Stimulated activated CD8-positive, alpha-beta memory T cell treated with anti-CD3 and anti-CD28 coated beads, Interleukin-7, amount 100 ng/mL, for 48 hours (primary cell): ENCODE measurements at regions not wholly inside any gene's neighbourhood (a gene's known extent, or its start where the extent isn't known, plus 50 kb on each side); places are given as distances from the start of the nearest gene placed in this dataset.
A peak's percentile ranks its signal among the peaks of the same experiment; 100 is the strongest.

Experiments used
- DNase-seq, 2 donors: peaks; one replicate each; pipeline ENCODE4 v3.0.0-alpha.2; 2020; ENCODE audit warnings: low read depth in 1 of 2; ENCODE audit errors: extremely low read depth in 1 of 2

DNA sequence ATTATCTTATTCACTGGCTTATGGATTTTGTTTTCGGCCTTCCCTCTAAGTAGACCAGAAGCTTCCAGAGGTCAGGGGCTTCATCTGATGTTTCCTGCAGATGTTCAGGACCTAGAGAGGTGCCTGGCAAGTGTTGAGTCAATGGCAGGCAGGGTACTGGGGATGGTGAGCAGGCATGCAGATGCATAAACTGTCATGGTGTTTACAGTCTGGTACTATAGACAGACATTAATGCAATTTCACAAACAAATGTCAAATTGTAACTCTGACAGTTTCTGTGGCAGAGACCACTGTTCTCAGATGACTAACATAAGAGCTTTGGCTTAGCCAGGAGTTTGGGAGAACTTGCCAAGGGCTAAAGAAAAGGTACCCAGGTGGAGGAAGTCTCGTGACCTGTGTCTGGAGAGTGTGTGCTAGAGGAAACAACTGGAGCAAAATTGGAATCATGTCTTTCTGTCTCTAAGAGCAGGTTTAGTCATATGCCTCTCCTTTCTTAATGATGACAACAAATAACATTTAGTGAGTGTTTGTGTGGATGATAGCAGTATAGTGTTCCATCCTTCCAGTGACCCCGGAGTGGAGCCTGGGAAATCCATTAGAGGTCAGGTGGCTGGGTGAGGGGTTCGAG, 53.7 kb upstream of the TRAK1 start:
- no peak for DNase-seq

GRCh38 chr3:42036483-42036823, 54.7 kb upstream of the TRAK1 start:
- DNase-seq: no peak

DNA sequence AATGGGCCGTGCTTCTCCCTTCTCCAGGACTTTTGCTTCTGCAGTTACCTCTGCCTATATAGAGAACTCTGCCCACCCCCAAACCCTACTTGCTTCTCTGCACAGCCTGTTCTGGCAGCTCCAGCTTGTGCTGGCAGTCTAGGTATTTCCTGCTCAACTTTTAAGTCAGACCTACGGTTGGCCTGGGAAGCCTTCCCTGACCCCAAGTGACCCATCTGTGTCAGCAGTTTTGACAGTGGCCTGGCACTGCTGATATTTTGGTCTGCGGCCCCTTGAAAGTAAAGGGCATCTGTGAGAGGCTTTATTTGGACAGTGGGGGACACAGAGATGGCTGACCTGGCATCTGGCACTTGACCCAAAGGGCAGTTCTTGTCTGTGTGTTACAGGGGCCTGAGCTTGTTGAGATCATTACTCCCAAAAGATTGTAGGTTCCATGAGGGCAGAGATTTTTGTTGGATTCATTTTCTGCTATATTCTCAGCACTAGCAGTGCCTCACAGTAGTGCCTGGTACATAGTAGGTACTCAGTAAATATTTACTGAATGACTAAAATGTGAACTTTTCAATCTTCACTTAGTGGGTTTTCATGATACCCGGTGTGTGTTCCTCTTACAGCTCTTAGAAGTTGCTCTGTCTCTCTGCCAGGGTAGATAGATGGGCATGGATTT, 55.2 kb upstream of the TRAK1 start:
- DNase-seq: no peak

- DNase-seq: no peak
These were observed 56.1 kb upstream of the TRAK1 start for GRCh38 chr3:42035007-42035406.

GRCh38 chr3:42033741-42034140, 57.4 kb upstream of the TRAK1 start:
- DNase-seq: no peak

DNA sequence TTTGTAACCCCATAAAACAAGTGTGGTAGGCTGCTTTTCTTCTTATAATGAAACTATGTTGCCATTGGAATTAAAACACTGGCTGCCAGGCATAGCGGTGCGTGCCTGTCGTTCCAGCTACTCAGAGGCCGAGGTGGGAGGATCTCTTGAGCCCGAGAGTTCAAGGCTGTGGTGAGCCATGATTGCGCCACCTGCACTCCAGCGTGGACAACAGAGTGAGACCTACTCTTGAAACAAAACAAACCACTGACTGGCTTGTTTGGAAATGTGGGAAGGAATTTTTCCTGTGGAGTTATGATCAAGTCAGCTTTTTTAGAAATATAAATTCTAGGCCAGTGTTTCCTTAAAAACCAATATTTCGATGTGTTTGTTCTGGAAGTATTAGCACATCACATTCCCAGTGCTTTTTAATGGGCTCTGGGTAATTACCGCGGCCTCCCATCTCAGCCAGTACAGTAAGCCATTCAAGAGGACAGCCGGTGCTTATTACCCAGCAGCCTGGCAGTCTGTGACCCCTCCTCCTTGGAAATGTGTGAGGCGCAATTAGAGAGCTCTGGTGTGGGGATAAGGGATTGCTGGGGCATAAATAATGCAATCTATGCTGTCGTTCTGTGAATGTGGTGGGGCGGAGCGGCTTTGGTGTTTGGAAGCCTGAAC, 58.3 kb upstream of the TRAK1 start:
- DNase-seq: no peak

DNA sequence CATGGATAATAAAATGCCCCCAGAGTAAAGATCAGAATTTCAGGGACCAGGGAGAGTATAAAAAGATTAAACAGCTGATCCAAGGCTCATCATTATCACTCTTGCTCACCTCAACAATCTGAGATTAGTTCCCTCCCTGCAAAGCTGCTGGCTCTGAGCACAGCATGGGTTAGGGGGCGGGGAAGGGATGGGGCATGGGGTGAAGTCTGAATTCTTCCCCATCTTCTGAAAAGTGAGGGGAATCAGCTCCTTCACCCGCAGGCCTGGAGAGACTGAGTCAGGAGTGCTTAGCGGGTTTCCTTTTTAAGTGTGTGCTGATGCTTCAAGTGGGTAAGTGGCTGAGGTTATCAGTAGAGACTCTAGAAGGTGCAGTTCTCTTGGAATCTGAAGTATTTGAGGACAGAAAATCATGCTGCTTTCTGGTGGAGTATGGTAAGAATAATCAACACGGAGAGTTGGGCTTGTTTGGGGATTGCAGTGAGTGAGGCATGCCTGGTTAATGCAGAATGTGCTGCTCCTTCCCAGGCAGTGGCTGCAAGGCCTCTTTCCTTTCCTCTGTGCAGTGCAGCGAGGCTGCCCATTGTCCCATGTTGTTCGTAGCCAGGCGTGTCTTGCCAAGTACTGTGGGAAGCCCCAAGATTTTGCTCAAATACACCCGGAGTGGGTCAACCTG, 59.2 kb upstream of the TRAK1 start:
- DNase-seq: no peak

DNA sequence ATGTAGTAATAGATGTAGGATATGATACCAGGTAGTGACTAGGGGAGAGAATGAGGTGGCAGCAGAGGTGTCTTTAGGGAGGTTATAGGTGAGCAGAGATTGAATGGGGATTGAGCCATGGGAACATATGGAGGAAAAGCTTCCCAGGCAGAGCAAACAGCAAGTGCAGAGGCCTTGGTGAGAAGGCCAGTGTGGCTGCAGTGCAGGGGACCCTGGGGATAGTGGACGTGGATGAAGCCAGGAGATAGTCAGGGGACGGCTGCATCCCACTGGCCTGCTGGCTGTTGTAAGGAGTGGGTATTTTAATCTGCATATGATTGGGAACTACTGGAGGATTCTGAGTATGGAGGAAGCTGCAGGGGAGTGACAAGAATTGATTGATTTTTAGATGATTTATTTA, 62.7 kb upstream of the TRAK1 start:
- DNase-seq: no peak

GRCh38 chr3:42027571-42027970, 63.6 kb upstream of the TRAK1 start:
- DNase-seq: no peak

DNA sequence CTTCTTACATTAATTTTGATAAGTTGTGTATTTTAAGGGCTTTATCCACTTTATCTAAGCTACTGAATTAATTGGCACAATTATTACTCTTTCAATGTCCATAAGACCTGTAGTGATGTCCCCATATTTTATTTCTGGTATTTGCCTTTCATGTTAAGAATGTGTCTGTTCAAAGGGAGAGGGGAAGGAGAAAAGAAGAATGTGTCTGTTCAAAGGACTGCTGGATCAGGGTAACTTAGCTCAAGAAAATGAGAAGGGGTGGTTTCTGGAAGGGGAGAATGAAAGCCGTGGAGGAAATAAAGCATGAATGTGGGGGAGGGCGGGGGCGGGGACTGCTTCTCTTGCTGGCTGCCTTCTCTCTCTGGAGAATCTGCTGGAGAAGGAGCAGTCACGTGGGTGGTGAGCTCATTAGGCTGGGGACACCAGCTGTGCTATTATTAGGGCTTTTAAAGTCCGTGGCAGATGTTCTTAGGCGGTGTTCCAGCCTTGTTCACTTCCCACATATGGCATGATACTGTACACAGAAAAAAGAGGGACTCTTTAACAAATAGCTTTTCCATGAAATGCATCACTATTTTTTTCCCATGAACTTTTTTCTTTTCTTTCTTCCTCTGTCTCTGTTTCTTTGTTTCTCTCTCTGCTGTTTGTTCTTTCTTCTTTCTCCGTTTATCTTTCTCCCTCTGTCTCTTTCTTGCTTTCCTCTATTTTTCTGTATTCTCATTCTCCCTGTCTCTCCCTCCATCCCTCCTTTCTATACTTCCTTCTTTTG, 63.7 kb upstream of the ULK4 start:
- no peak for DNase-seq

DNA sequence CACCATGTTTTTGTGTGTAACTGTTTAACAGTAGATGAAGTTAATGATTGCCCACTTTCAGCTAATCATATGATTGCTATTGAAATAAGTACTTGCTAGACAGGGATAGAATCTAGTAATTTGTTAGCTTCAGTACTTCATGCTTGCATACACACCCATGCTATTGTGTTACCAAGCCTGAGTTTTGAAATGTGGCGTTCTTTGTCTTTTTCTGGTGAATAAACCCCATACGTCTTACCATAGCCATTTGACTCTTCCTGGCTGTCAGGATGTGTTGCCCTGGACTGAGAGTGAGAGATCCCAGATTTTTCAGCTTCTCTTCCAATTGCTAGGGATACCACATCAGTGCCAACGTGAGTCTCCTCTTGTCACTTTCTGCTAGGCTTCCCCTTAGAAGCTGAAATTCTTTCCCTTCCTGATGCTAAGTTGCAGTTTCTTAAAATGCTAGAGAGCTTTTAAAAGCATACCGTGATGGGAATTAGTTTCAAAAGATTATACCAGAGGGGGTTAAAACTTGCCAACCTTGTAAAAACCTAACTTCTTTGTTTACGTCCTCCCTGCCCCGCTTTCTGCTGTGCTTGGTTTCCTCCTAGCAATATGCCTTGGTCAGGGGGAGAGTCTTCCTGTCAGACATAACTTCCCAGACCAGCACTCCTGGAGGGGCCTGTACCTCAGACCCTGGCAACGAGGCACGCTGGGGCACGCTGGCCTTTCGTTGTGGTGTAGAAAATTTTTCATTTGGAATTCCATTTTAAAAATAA, 62.9 kb upstream of the ULK4 start:
- no peak for DNase-seq

DNA sequence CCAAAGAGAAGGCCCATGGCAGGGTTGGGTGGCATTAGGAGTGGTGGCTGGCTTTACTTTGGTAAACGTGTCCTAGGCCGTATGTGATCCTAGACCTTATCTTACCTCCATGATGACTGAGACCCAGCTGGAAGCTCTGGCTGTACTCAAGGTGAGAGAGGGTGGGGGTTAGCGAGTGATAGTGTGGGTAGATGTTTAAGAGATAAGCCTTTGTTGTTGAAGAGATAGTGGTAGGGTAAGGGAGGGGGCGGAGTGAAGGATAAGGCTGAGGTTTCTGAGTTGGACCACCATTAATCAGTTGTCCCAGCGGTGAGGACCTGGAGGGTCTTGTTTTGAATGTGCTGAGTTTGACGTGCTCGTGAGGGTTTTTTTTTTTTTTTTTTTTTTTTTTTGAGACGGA, 61.5 kb upstream of the ULK4 start:
- DNase-seq: peak in 1 of 2 donors; percentile 69

DNA sequence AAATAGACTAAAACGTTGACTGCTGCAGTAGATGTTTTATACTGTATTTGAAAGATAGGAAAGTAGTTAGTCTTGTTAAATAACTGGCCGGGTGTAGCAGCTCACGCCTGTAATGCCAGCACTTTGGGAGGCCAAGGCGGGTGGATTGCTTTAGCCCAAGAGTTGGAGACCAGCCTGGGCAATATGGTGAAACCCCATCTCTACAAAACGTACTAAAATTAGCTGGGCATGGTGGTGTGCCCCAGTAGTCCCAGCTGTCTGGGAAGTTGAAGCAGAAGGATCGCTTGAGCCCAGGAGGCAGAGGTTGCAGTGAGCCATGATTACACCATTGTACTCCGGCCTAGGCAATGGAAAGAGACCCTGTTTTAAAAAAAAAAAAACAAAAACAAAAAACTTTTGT, 60.5 kb upstream of the ULK4 start:
- no peak for DNase-seq

DNA sequence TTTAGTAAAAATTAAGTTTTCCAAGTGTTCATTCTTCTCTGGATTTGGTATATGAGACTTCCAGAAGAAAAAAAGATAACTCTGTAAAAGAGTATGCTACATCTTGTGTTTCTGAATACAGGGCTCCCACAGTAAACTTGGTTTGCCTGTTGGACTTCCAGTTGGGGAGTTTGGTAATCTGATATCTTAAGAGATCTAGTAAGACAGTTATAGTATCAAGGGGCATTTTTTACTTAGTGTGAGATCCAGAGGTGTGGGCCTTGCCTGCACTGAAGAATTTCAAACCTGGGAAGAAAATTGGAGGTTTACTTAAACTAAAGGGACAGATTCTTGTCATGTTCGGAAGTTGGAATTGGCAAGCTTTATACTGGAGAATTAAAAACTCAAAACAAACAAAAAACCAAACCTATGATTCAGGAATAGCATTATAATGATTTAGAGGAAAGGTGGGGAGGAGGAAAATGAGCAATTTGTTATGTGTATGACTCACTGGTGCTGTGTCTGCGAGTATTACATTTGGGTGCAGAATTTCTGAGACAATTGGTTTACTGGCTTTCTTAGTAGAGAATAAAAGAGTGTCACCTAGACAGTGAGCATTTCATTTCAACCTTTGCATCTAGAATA, 58.9 kb upstream of the ULK4 start:
- no peak for DNase-seq

DNA sequence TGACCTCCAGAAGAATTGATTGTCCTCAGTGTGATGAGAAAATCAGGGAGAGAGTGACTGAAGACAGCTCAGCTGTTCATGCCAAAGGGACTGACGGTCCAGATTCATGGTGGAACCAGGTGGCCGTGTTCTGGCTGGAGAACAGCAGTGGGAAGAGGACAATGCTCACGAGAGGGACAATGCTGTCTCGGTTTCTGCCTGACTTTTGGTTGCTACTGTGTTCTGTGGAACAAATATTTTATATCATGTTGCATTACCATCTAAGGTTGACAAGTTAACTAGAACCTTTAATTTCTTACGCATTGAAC, 58.0 kb upstream of the ULK4 start:
- no peak for DNase-seq

DNA sequence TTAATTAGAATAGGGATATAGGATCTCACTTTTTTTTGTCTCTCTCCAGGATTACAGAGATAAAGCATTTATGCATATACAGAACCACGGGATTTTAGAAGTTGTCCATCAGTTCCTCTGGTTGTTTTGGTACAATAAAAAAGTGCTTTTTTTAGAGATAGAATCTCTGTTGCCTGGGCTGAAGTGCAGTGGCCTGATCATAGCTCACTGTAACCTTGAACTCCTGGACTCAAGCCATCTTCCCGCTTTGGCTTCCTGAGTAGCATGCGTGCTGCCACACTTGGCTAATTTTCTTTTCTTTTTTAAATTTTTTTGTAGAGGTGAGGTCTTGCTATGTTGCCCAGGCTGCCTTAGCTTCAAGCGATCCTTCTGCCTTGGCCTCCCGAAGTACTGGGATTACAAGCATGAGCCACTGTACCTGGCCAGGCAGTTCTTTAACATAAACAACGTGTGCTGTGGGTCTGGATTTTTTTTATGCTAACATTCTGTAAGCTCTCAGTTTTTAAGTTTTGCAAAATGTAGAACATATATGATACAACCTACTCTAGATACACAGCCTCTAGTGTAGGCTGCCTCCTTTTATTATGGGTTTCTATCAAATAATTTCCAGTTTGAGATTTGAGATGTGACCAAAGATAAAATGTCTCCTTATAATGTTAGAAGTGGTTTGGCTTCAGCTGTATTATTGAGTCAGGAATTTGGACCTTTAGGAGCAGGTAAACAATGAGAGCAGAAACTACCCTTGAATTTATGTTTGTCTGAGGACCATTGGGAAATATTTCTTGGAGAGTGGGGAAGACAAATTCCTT, 57.4 kb upstream of the ULK4 start:
- no peak for DNase-seq

DNA sequence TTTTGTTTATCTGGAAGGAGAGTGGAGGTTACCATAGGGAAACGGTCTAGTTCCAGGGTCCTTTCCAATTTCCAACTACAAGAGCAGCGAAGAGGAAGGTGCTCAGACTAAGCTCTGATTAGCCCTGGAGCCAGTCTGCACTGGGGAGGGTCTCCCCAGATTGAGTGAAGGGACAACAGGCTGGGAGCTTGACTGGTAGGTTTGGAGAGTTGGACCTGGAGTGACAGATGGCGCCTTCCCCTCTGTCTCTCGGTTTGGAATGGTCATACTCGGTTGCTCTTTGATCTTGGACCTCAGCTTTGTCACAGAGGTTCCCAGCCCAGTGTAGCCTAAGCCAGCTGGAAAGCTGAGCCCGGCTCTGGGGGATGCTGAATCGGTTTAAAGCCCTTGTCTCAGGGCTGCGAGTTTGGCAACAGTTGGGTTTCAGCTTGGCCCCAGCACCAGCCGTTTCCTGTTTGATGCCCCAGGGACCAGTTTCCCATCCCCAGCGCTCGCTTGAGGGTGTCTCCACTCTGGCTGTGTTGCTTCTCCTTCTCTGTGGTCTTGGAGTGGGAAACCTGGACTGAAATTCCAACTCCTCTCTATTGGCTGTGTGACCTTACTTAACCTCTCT, 53.1 kb upstream of the ULK4 start:
- no peak for DNase-seq

GRCh38 chr3:42014458-42014920, 52.6 kb upstream of the ULK4 start:
- DNase-seq: no peak
